Neural progenitor cell (in vitro differentiated cells): ENCODE measurements at regions not wholly inside any gene's neighbourhood (a gene's known extent, or its start where the extent isn't known, plus 50 kb on each side); places are given as distances from the start of the nearest gene placed in this dataset.

ENCODE experiments used
- CTCF ChIP-seq: fragments of 200-600 bp; sonication (generic); IDR thresholded peaks from 2 replicates; pipeline ENCODE4 v1.5.1; 2017; ENCODE audit warnings: antibody characterized with exemption, mild to moderate bottlenecking
- EZH2 ChIP-seq: fragments of 200-600 bp; sonication (generic); IDR thresholded peaks from 2 replicates; pipeline ENCODE4 v1.6.1; 2017; ENCODE audit warnings: antibody characterized with exemption, mild to moderate bottlenecking, moderate library complexity

GRCh38 chr6:14367296-14367695 lies 249.7 kb downstream of the CD83 start:
- no peak for TF ChIP-seq CTCF
- TF ChIP-seq EZH2: no peak
